ENCODE measurements at regions not wholly inside any gene's neighbourhood (a gene's known extent, or its start where the extent isn't known, plus 50 kb on each side); places are given as distances from the start of the nearest gene placed in this dataset.

- no peak for DNase-seq (ENCODE audit: low read depth in 1 of 2, low spot score in 2 of 2)
- no peak overlapping the region for H3K4me3 ChIP-seq
- no peaks in the 10 kb centered on the region for H3K36me3 ChIP-seq
- peaks cover 11% of the 10 kb centered on the region for H3K4me1 ChIP-seq (replicated peaks)
- no peaks in the 10 kb centered on the region for H3K9me3 ChIP-seq (replicated peaks)
- H3K27me3 ChIP-seq (replicated peaks): no peaks in the 10 kb centered on the region
- H3K27ac ChIP-seq: no peak overlapping the region
Measured at GRCh38 chrX:39195156-39195555, 393.9 kb downstream of the MID1IP1 start.

DNA sequence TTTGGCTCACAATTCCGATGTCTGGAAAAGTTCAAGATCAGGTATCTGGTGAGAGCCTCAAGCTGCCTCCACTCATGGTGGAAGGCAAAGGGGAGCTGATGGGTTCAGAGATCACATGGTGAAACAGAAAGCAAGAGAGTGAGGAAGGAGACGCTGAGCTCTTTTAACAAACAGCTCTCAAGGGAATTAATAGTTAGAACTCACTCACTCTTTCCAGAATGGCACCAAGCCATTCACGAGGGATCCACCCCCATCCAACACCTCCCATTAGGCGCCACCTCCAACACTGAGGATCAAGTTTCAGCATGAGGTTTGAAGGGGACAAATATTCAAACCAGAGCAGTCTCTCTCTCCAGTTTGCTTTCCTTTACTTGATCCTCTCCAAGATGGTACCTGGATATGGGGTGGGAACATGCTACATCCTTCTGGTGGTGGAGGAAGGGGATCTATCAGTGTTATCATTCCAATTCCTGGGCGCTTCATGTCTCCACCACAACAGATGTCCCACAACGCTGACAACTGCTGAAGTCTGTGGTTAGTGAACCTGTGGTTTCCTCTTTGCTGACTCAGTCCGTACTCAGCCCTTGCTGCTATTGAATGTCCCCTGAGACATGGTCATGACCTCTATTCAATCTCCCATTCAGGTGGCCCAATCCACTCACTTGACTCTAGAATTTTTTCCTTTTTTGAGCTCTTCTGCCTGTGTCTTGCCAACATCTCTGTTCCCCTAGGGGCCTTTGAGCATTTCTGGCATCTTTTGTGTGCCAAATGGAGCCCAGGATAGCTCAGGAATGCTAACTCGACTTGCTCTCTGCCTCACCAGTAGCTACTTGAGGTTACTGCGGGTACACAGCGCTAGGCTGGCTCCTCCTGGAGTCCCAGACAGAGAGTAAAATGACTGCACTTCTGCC, 395.2 kb downstream of the MID1IP1 start:
- Histone ChIP-seq H3K4me3 (no peak overlapping the region), H3K27me3 (replicated peaks) (no peaks in the 10 kb centered on the region), H3K4me1 (replicated peaks) (peaks cover 11% of the 10 kb centered on the region), H3K36me3 (no peaks in the 10 kb centered on the region), H3K27ac (no peak overlapping the region), H3K9me3 (replicated peaks) (no peaks in the 10 kb centered on the region)
- peak; percentile 55 to 61 for DNase-seq (ENCODE audit: low read depth in 1 of 2, low spot score in 2 of 2)

GRCh38 chrX:39199429-39199828, 398.2 kb downstream of the MID1IP1 start:
- DNase-seq (ENCODE audit: low read depth in 1 of 2, low spot score in 2 of 2): no peak
- Histone ChIP-seq H3K27ac (no peak overlapping the region), H3K27me3 (replicated peaks) (no peaks in the 10 kb centered on the region), H3K36me3 (no peaks in the 10 kb centered on the region), H3K4me3 (no peak overlapping the region), H3K9me3 (replicated peaks) (no peaks in the 10 kb centered on the region), H3K4me1 (replicated peaks) (peaks cover 11% of the 10 kb centered on the region)

DNA sequence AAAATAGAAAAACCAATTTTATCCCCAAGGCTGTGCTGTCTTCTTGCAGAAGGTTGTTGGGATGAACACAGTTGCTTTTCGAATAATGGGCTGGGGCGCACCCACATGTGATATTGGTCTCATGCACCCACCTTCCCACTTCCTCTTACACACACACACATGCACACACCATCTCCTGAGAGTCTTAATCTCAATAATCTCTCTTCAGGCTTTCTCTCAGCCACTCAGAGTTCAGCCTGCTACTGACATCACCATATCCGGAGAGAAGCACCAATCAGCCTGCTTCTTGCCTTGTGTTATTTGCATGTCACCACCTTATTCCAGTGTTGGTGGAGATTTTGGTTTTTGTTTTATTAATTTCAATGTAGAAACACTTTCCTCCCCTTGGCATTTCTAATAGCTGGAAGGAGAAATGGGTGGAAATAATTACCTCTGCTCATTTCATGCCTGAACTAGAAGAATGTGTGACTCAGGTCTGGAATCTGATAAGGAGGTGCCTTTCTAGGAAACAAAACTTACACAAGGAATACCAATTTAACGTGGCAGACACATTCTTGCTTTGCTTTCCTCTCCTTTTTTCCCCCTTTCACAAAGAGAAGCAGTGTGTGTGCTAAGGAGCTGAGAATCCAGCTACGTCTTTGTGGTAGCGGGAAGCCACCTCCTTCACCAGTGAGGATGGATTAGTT, 400.2 kb downstream of the MID1IP1 start:
- Histone ChIP-seq H3K36me3 (no peaks in the 10 kb centered on the region), H3K27ac (no peak overlapping the region), H3K27me3 (replicated peaks) (no peaks in the 10 kb centered on the region), H3K4me3 (no peak overlapping the region), H3K4me1 (replicated peaks) (peaks cover 8% of the 10 kb centered on the region), H3K9me3 (replicated peaks) (no peaks in the 10 kb centered on the region)
- DNase-seq (ENCODE audit: low read depth in 1 of 2, low spot score in 2 of 2): no peak

DNA sequence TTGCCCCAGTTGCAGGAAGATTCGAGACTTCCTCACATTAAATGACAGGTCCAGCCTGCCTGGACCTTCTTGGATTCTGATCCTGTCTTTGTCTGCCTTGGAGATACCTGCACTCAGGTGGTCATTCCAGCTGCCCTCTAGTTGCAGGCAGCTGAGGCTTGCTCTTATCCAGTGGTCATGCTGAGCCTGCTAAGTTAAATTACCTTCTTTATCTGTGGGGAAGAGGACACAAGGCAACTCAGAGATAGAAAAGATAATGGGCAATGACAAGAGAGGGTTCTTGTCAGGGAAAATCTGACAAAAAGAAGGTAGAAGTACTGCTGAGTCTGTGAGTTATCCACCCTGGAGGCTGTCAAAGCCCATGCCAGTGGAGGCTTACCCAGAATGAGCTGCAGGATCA, 401.4 kb downstream of the MID1IP1 start:
- H3K27ac ChIP-seq: no peak overlapping the region
- no peak overlapping the region for H3K4me3 ChIP-seq
- DNase-seq (ENCODE audit: low read depth in 1 of 2, low spot score in 2 of 2): no peak
- no peaks in the 10 kb centered on the region for H3K36me3 ChIP-seq
- H3K4me1 ChIP-seq (replicated peaks): no peaks in the 10 kb centered on the region
- no peaks in the 10 kb centered on the region for H3K9me3 ChIP-seq (replicated peaks)
- no peaks in the 10 kb centered on the region for H3K27me3 ChIP-seq (replicated peaks)

GRCh38 chrX:39203427-39203826, 402.2 kb downstream of the MID1IP1 start:
- Histone ChIP-seq H3K4me1 (replicated peaks) (no peaks in the 10 kb centered on the region), H3K9me3 (replicated peaks) (no peaks in the 10 kb centered on the region), H3K4me3 (no peak overlapping the region), H3K36me3 (no peaks in the 10 kb centered on the region), H3K27ac (no peak overlapping the region), H3K27me3 (replicated peaks) (no peaks in the 10 kb centered on the region)
- no peak for DNase-seq (ENCODE audit: low read depth in 1 of 2, low spot score in 2 of 2)

DNA sequence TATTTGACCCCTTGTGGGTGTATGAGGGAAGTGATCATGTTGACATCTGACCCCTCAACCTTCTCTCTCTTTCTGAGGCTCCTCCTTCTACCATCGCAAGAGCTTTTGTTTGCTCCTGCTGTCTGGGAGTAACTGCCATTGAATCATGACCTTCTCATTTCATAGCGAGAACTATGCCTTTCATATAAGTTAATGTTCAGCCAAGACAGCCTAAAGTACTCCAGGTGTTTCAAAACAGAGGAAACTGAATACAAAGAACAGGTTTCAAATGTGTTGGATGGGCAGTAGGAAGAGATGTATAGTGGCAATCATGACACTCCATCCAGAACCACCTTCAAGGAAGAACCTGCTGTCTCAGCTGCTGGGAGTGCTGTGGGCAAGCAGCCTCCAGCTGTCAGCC, 403.1 kb downstream of the MID1IP1 start:
- DNase-seq (ENCODE audit: low read depth in 1 of 2, low spot score in 2 of 2): no peak

GRCh38 chrX:39204945-39205344, 403.7 kb downstream of the MID1IP1 start:
- no peak overlapping the region for H3K27ac ChIP-seq
- H3K4me3 ChIP-seq: no peak overlapping the region
- H3K4me1 ChIP-seq (replicated peaks): no peaks in the 10 kb centered on the region
- DNase-seq (ENCODE audit: low read depth in 1 of 2, low spot score in 2 of 2): no peak
- no peaks in the 10 kb centered on the region for H3K27me3 ChIP-seq (replicated peaks)
- no peaks in the 10 kb centered on the region for H3K9me3 ChIP-seq (replicated peaks)
- H3K36me3 ChIP-seq: no peaks in the 10 kb centered on the region

More for the DNA sequence above, 403.1 kb downstream of the MID1IP1 start:
- no peaks in the 10 kb centered on the region for H3K9me3 ChIP-seq (replicated peaks)
- H3K36me3 ChIP-seq: no peaks in the 10 kb centered on the region
- H3K27me3 ChIP-seq (replicated peaks): no peaks in the 10 kb centered on the region
- no peaks in the 10 kb centered on the region for H3K4me1 ChIP-seq (replicated peaks)
- H3K4me3 ChIP-seq: no peak overlapping the region
- no peak overlapping the region for H3K27ac ChIP-seq

GRCh38 chrX:39205467-39205866, 404.2 kb downstream of the MID1IP1 start:
- no peak for DNase-seq (ENCODE audit: low read depth in 1 of 2, low spot score in 2 of 2)
- Histone ChIP-seq H3K4me1 (replicated peaks) (no peaks in the 10 kb centered on the region), H3K36me3 (no peaks in the 10 kb centered on the region), H3K4me3 (no peak overlapping the region), H3K9me3 (replicated peaks) (no peaks in the 10 kb centered on the region), H3K27ac (no peak overlapping the region), H3K27me3 (replicated peaks) (no peaks in the 10 kb centered on the region)

- no peaks in the 10 kb centered on the region for H3K4me1 ChIP-seq (replicated peaks)
- H3K36me3 ChIP-seq: no peaks in the 10 kb centered on the region
- H3K9me3 ChIP-seq (replicated peaks): no peaks in the 10 kb centered on the region
- no peaks in the 10 kb centered on the region for H3K27me3 ChIP-seq (replicated peaks)
- no peak overlapping the region for H3K4me3 ChIP-seq
- no peak overlapping the region for H3K27ac ChIP-seq
- DNase-seq (ENCODE audit: low read depth in 1 of 2, low spot score in 2 of 2): no peak
Measured at GRCh38 chrX:39206399-39207145, 405.3 kb downstream of the MID1IP1 start.

- Histone ChIP-seq H3K9me3 (replicated peaks) (no peaks in the 10 kb centered on the region), H3K4me1 (replicated peaks) (no peaks in the 10 kb centered on the region)
- DNase-seq (ENCODE audit: low read depth in 1 of 2, low spot score in 2 of 2): no peak
Measured at GRCh38 chrX:39211501-39211900, 410.2 kb downstream of the MID1IP1 start.

DNA sequence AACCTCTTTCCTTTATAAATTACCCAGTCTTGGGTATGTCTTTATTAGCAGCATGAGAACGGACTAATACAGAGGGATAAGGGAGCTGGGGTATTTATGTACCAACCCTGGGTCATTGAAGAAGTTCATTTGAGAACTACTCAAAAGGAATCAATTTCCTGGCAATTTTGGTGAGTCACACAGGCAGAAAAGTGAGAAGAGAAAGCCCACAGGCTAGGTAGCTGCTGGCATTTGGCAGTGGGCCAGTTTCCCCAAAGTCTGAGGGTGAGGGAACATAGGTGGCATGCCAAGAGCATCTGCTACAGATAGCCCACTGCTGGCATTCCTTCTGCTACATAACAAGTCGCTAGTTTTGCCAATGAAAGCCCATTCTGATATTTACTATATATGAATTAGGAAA, 411.2 kb downstream of the MID1IP1 start:
- no peaks in the 10 kb centered on the region for H3K27me3 ChIP-seq (replicated peaks)
- no peak overlapping the region for H3K4me3 ChIP-seq
- no peak overlapping the region for H3K27ac ChIP-seq
- H3K4me1 ChIP-seq (replicated peaks): no peaks in the 10 kb centered on the region
- H3K36me3 ChIP-seq: no peaks in the 10 kb centered on the region
- no peaks in the 10 kb centered on the region for H3K9me3 ChIP-seq (replicated peaks)
- no peak for DNase-seq (ENCODE audit: low read depth in 1 of 2, low spot score in 2 of 2)

More at GRCh38 chrX:39211501-39211900, 410.2 kb downstream of the MID1IP1 start:
- Histone ChIP-seq H3K4me3 (no peak overlapping the region), H3K27ac (no peak overlapping the region), H3K27me3 (replicated peaks) (no peaks in the 10 kb centered on the region), H3K36me3 (no peaks in the 10 kb centered on the region)

DNA sequence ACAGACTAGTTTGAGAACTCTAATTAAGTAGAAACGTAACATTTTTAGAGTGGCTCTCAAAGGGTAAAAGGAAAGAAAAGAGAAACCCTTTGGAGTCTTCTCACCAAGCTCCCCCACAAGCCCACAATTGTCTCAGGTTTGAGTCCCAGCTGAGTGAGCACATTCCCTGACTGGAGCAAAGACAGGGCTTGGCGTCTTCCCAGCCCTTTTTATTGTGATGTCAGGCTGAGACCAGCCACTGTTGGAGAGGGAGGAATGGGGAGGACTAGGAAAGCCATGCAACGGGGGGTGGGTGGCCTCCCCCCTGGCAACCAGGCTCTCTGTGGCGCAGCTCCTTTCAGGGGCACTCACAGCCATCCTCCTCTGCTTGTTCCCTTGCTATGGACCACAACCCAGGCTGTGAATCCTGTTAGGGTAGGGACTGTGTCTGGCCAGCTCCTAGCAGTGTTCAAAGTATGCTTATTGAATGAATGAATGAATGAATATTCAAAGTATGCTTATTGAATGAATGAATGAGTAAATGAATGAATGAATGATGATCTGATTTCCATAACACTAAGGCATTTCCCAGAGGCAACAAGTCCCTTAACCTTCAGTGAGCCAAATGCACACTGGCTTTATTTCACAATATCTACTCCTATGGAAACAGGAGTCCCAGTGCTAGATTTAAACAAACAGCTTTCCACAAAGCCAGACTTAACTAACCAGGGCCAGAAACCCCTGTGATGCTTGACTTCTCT, 413.3 kb downstream of the MID1IP1 start:
- Histone ChIP-seq H3K9me3 (replicated peaks) (no peaks in the 10 kb centered on the region), H3K4me3 (no peak overlapping the region), H3K27ac (no peak overlapping the region), H3K27me3 (replicated peaks) (no peaks in the 10 kb centered on the region), H3K4me1 (replicated peaks) (no peaks in the 10 kb centered on the region), H3K36me3 (no peaks in the 10 kb centered on the region)
- DNase-seq (ENCODE audit: low read depth in 1 of 2, low spot score in 2 of 2): no peak

All from SJSA1 (cell line).